ENCODE measurements at regions not wholly inside any gene's neighbourhood (a gene's known extent, or its start where the extent isn't known, plus 50 kb on each side); places are given as distances from the start of the nearest gene placed in this dataset.
"Not testable (repeated sequence)": the region's sequence is repeated elsewhere in the genome, so short reads cannot be mapped to it uniquely, and the experiment has no call there.

DNA sequence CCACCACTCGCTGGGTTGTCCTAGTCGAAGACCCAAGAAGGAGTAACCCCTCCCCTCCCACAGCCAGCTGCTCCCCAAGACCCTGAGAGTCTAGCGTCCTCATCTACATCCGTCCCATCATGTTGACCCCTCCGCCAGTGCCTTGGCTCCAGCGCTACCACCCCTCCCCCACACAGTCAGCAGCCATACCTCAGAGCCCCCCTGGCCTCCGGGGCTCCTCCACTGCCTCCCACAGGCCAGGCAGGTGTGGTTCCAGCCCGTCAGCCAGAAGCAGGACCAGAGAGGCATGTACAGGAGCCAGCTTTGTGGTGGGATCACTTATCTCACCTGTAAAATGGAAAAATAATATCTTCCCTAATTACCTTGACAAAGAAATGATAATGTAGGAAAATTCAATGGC lies 51.5 kb upstream of the PHF21B start:
- DNase-seq: no peak

DNA sequence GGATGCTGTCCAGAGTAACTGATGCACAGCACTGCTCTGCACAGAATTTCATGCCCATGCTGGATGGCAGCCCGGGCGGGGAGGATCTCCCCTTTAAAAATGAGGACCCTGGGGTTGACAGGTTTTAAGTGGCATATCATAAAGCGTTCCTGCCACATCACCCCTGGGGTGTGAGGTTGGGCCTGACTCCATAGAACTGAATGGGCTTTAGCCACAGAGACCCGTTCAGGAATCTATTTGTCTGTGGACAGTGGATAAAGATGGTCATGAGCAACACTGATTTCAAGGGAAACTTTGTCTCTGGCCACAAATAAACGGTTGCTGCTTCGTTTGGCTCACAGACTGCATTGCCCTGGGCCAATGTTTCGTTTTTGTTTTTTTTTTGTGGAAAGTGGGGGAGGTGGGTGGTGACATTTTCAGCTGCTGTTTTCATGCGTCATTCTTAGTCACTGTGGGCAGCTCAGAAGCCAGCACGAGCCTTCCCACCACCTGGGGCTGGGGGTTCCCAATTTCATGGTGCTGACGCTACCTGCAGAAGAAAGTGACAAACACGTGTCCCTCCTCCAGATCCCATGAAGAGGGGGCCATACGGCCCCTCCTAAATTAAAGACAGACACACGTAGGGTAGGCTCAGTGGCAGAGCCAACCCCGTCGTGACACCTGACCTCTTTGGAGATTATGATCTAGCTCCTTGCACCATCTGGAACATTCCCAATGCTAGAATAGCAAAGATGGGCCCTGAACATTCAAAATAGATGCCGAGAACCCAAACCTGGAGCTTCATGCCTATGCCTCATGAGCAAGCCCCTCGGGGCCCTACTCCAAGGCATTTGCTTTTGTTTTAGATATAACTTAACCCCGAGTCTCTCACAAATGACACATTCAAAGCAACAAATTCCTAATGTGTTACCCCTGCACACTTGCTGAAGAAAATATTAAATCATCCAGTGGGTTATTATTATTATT lies 54.8 kb upstream of the PHF21B start:
- DNase-seq: no peak

DNA sequence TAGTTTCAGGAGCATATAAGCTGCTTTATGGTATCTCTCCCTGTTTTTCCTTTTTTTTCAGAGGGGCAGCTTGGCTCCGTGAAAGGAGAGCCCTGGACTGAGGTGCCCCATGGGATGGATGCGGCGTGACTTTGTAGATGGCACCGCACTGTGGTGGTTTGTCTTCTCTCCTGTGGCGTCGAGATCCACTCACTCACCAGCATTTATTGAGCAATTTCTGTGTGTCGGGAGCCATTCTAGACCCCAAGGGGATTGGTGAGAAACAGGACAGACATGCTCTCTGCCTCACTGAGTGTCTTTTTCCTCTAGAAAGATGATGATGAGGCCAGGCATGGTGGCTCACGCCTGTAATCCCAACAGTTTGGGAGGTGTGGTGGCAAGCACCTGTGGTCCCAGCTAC lies 55.9 kb upstream of the PHF21B start:
- no peak for DNase-seq

DNA sequence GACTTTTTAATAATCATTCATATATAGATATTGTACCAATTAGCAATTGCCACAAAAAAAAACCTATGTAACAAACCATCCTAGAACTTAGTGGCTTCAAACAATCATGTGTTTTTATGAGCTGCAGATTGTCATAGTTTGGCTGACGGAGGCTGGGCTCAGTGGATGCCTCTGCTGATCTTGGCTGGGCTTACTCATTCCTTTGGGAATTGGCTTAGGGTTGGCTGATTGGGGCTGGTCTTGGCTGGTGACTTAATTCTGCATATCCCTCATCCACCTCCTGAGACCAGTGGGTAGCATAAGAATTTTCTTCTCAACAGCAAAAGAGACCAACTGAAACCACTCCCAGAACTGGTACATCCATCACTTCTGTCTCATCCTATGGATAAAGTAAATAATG lies 57.9 kb upstream of the PHF21B start:
- DNase-seq: no peak

DNA sequence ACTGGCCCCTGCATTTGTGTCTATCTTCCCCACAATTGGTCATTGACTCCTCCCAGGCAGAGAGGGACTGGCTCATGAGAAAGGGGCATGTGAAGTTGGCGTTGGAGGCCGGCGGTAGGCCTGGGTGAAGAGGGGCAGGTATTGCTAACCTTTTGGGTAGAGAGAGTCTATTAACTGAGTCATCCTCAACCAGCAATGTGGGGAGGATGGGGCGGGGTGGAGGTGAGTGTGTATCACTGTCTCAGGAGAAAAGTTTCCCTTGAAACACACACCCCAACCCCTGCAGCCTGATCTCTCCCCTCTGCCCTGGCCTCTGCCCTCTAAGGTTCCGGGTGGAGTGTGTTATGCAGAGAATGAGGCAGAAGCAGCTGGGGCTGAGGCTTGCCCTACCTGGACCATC lies 60.1 kb upstream of the PHF21B start:
- DNase-seq: no peak

DNA sequence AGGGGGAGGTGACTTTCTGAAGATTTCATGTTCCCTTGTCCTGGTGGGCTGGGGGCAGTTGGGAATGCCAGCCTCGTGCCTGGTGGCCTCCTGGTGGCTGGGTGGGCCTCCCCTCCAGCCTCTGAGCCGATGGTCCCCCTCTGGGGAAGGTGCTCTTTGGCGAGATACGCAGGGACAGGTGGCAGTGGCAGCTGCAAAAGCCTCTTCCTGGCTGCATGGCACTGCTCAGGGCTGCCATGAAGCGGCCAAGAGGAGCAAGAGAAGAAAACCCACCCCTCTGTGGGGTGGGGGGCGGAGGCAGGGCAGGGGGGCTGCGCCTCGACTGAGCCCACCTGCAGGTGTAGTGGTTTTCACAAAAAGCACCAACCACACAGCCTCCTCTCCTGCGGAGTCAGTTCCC lies 61.8 kb upstream of the PHF21B start:
- DNase-seq: no peak

DNA sequence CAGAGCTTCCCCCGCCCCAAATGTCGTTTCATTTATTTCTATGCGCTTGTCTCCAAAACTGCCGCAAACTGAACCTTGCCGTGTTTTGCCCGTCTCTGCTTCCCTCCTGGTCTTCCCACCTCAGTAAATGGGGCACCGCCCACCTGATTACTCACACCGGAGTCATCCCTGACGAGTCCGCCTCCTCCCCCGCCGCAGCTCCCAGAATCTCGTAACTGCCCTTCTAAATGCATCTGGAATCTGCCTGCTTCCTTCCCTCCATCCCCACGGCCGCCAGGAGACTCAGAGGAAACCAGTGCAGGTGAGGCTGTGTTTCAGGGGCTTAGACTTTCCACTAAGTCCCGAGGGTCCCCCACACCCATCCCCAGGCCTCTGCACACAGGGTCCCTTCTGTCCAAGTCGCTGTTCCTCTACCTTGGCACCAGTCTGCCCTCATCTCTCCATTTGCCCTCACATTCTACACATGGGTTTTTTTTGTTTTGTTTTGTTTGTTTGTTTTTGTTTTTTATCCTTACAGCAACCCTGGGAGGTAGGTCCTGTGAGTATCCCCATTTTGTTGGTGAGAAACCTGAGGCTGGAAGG lies 62.6 kb upstream of the PHF21B start:
- no peak for DNase-seq

DNA sequence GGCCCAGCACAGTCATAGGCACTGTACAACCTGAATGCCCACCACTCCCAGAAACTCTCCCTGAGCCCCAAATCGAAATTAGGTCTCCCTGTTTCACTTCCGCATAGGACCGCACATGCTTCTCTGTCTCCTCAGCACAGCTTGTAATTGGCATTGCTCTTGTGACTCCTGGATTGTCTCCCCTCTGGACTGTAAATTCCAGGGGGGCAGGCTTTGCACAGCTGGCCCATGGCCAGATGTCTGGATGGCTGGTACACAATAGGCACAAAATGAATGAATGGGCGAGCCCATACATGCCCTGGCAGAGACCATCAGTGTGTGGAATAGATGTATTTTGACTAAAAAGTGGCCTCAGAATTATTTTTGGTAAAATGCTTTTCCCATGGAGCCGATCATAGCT lies 63.3 kb upstream of the PHF21B start:
- no peak for DNase-seq

DNA sequence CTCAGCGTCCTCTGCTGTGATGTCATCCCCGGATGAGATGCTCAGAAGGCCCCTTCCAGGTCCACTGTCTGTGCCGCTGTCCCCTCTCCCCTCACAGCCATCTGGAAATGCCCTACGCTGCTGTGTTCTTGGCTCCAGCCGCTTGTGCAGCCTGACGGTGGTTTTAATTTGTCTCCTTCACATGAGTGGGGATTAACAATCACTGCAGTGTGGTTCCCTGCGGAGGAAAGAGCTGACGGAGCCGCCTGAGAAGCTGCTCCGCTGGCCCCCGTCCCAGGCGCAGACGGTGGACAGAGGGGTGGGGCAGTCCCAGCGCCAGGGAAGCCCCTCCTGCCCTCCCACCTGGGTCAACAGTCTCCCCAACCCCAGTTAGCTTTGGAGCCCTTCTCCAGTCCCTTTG lies 67.5 kb upstream of the PHF21B start:
- no peak for DNase-seq

DNA sequence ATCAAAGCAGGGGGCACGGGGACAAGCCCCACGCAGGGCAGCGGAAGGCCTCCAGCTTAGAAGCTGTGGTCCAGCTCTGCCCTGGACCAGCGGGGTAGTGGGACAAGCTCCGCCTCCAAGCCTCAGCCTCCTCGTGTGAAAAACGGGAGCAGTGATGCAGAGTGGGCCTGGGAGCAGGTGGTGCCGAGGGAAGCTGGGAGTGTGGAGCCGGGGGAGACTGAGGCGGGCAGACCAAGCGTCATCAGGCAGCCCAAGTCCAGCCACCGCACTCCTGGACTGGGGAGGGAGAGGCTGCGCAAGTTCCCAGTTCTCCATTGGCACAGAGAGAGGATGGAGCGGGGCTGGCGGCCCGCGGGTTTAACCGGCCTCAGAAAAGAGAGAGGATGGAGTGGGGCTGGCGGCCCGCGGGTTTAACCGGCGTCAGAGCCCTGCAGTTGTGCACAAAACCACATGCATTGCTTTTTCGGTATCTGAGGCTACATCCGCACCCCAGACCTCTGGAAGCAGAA lies 68.1 kb upstream of the PHF21B start:
- no peak for DNase-seq

DNA sequence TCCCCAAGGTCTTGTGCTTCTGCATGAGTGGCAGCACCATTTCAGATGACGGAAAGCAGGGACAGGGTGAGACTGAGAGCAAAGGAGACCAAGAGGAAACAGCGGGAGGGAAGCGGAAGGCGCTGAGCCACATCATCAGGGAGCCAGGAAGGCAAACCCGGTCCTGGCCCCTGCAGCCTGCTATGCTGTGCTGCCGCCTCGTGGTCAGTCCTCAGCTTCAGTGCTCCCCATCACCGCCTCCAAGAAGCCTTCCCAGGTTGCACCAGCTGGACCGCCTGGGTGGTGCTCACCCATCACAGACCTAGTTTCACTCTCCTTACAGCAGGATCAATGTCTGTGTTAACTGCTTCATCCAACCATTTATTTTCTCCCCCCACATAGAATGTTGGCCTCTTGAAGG lies 73.0 kb upstream of the PHF21B start:
- DNase-seq: no peak

DNA sequence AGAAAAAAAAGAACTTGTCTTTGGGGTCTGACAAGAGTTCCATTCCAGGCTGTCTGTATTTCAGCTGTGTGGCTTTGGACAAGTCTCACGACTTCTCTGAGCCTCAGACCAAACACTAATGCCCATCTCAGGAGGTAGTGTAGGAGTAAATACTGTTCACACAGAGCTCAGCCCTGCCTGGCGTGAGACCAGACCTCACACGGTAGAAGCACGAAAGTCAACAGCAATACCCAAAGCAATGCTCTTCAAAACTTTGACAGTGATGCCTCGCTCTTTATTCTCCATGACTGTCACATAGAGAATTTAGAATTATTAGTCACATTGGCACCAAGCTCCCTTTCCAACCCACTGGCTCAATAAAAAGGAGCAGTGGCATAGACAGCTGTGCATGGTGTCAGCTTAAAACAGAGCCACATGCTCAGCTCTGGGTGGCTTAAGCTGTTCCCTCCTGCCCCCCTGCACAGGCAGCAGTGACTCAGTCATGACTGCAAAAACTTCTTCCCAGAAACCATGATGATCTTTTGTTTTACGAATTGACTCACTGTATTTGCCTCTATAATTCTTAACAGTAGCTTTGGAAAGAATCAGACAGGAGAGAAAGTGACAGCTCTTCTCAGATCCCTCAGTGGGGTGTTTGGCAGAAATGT lies 74.0 kb upstream of the PHF21B start:
- DNase-seq: no peak

DNA sequence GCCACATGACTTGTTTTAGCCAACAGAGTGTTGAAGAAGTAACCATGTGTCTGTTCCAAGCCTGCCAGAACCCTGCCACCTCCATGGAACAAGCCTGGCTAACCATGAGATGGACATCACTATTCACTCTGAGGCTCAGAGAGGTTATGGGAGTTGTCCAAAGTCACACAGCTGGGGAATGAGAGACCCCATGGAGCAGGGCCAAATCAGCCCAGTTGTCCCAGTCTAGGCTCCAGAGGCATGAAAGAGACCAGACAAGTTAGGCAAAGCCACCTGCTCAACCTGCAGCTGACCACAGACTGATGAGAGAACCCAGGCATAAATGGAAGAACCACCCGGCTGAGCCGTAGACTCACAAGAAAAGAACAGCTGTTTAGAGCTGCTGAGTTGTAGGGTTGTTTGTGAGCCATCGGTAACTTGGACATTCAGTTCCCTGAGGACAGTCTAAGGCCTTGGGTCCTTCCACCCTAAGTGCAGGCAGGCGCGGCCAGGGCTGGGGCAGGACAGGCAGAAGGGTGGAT lies 74.7 kb upstream of the PHF21B start:
- no peak for DNase-seq

DNA sequence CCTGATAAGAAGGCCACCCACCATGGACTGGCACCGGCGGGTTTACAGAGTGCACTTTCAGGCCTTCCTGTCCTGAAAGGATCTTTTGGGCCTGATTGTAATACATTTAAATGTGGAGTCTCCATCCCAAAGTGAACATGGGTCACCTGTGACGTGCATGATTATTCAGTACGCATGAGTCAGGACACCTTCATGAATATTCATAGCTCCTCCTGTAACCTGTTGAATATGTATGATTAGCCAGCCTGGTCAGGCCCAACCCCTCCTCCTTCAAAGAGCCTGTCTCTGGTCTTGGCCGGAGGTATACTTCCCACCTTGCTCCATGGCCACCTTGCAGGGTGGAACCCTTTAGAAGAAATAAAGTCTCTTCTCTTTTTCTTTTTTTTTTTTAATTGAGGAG lies 75.9 kb upstream of the NUP50 start:
- DNase-seq: no peak

DNA sequence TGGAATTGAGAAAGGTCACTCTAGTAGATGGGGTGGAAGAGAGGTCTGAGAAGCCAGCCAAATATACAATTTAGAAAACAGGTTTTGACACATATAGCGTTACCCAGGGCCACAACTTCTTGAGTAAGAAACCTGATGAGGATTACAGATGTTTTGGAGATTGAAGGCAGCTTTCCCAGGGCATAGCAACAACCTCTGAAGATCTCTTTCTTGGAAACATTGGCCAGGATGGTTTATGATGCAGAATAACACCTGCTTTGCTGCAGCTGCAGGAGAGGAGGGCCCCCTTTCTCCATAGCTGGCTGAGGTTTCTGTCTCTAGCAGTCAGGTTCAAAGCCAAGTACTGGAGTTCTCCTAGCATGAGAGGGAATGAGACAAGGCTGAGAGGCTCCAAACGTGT lies 75.1 kb upstream of the NUP50 start:
- DNase-seq: no peak

DNA sequence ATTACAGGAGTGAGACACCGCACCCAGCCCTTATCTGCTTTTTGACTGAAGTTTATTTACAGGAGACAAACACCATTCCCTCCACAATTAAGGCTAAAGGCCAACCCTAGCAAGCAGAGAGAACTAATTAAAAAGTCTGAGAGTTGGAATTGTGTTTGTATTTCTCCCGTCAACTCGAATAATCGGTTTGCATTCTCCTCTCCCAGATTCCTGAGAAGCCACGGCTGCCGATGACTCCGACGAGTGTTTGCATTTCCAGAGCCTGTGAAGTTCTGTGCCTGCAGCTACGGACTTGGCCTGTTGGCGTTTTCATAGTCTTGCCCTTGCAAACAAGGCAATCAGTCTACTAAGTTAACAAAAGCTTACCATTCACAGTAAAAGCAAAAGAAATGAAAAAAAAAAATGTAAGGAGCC lies 73.2 kb upstream of the NUP50 start:
- no peak for DNase-seq

DNA sequence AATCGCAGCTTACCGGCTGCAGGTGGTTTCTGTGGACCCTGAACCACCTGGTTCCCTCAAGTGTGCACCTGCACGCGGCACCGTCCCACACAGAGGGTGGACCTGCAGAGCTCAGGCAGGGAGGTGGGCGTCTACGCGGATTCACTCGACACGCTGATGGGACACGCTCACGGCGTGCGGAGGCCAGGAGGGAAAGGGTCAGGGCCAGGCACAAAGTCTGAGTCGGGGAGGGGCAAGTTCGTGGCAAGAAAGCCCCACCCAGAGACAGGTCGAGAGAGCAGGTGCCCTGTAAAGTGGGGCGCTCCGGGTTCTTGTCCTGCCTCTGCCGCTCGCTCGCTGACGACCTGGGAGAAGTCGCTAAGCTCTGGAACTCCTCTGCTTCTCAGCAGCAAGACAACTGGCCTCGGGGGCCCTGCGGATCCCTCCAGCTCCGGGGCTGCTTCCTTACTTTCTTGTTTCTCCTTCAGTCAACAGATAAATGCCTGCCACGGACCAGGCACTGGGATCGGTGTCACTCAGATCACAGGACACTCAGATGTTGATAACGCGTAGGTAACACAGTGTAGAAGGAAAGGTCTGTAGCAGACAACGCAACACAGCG lies 72.4 kb upstream of the NUP50 start:
- no peak for DNase-seq

DNA sequence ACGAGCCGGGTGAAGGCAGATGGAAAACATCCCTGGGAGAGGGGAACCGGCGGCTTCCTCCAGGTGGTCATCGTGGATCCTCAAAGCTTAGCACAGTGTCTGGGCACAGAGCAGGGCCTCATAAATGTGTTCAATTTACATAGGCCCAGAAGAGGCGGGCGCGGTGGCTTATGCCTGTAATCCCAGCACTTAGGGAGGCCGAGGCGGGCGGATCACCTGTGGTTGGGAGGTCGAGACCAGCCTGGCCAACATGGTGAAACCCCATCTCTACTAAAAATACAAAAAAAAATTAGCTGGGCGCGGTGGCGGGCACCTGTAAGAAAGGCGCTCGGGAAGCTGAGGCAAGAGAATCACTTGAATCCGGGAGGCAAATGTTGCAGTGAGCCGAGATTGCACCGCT lies 71.8 kb upstream of the NUP50 start:
- DNase-seq: not testable (repeated sequence)

DNA sequence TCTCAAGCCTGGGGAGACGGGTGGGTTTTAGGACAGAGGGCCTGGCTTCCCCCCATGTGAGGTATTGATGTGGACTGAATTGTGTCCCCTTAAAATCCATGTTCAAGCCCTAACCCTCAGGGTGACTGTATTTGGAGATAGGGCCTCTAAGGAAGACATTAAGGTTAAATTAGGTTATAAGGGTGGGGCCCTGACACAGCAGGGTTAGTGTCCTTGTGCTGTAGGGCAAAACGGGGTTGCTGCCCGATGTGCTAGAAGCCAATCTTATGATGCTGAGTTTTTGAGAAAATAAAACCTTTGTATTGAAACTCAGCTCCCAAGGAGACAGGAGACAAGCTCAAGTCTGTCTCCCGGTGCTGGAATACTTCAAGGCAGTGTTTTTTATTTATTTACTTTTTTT lies 71.1 kb upstream of the NUP50 start:
- no peak for DNase-seq

DNA sequence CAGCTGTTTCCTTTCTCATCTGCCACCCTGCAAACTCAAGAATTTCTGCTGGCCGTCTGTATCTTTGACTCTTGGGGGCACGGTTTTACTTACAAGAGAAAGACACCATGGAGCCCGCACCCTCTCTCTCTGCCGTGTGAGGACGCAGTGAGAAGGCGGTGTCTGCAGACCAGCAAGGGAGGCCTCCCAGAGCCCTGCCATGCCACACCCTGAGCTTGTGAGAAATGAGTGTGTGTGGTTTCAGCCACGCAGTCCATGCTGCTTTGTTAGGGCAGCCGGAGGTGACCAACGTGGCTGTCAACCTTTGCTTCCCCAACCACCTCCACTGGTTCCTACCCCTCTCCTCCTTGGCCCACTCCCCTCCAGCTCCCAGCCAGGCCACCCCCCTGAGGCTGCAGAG lies 70.1 kb upstream of the NUP50 start:
- no peak for DNase-seq

DNA sequence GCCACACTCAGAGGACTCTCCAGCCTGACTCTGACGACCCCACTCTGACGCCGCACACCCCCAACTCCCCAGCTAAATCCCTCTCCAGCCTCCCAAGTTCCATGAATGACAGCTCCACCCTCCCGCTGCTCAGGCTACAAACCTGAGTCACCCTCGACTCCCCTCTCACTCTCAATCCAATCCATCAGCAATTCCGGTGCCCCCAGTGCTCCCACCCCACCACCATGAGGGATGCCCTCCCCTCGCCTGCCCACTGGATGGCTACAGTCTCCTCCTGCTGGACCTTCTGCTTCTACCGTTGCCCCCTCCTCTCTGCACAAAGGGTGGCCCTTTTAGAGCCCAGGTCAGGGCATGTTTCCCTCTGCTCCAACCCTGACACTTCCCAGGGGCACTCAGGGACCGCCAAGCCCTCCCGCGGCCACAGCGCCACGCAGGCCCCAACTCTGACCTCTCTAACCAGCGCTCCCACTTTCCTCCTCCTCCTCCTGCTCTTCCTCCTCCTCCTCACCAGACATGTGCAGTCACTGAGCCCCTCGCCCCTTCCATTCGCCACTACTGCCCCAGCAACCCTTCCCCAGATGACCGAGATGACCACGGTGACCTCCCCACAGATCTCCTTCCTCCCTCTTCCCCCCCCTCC lies 69.5 kb upstream of the NUP50 start:
- no peak for DNase-seq

DNA sequence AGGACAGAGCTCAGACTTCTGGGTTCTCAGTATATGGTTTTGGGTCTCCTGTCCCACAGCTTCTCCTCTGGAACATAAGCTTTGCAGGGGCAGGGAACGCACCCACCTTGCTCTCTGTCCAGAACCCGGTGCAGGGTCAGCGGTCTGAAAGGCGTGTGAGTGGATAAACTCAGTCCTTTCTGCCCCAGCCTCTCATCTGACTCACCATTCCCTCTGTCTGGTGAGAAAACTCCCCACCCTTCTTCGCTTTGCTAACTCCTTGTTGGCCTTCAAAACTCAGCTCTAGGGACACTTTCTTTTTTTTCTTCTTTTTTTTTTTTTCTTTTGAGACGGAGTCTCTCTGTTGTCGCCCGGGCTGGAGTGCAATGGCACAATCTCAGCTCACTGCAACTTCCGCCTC lies 68.9 kb upstream of the NUP50 start:
- no peak for DNase-seq
